Body of pancreas (tissue), 4 donors: ENCODE measurements at regions not wholly inside any gene's neighbourhood (a gene's known extent, or its start where the extent isn't known, plus 50 kb on each side); places are given as distances from the start of the nearest gene placed in this dataset.

Source experiments
- CTCF ChIP-seq, 7 experiments: fragments of 450-650 bp in 4 of 7; fragments of 200-600 bp in 3 of 7; sonication (generic) in 3 of 7; IDR thresholded peaks; one replicate each; pipeline ENCODE4 v1.5.1; 2016 to 2019; ENCODE audit warnings: antibody characterized with exemption in 7 of 7
- POLR2A ChIP-seq, 3 donors: fragments of 450-650 bp; IDR thresholded peaks; one replicate each; pipeline ENCODE4 v1.6.1; 2016; ENCODE audit warnings: antibody characterized with exemption in 3 of 3, mild to moderate bottlenecking in 2 of 3

DNA sequence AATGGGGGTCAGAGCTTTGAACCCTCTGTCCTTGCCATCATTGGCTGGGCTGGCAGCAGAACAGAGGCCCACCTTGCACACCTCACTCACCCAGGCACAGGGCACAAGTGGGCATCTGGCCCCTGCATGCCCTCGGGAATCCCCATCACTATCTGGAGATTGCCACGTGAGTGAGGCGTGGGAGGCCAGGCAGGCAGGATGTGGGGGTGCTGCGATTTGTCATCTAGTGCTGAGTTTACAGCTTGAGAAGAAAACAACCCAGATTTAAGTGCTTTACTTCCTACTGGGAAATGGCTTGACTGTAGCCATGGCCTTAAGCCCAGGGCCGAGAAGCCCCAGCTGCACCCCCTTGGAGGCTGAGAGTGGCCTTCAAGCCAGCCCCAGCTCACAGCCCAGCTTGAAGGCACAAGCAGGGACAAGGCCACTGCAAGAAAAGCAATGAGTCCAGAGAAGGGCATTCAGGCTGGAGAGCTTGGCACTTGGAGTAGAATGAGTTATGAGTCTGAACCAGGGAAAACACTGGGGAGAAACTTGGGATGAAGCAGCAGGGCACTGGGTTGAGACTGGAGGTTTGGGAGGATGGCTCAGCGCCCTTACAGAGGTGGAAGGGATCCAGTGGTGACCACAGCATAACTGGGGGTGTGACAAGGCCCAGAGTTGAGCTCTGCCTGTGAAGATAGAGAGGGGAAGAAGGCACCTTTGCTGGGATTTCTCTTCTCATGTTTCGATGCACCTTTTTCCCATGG lies 123.0 kb downstream of the CXCL12 start:
- TF ChIP-seq CTCF (IDR thresholded peaks at IDR 0.05) (no peak), POLR2A (IDR thresholded peaks at IDR 0.05) (no peak)
